ENCODE measurements at regions not wholly inside any gene's neighbourhood (a gene's known extent, or its start where the extent isn't known, plus 50 kb on each side); places are given as distances from the start of the nearest gene placed in this dataset.

DNA sequence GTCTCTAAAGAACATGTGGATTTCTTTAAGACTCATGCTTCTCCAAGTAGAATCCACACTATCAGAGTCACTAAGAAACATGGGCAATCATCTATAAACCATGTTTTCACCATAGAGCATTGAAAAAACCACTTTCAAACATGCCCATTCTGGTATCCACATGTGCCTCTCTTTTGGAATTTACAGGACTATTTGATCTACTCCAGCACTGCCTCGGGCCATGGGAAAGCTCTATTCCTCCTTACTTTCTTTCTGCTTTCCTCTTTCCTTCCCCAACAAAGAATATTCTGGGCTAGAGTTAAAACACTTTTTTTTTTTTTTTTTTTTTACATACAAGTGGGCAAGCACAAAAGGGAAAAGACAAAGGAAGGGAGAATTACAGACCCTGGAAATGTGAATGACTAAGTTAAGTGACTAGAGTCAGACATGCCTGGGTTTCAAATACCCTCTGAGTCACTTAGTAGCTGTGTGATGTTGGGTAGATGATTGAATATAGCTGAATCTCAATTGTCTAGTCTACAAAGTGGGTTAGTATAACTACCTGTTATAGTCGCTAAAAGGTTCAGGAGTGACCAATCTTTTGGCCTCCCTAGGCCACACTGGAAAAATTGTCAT is 847.7 kb upstream of the INTU start:
- Histone ChIP-seq H3K4me1 (ENCODE audit: insufficient read depth, low read length) (peaks cover 7% of the 10 kb centered on the region), H3K9ac (ENCODE audit: low read depth, low read length) (no peak overlapping the region), H3K9me3 (ENCODE audit: control insufficient read depth, insufficient read depth, low read length) (no peaks in the 10 kb centered on the region), H3K36me3 (ENCODE audit: insufficient read depth, low read length) (no peaks in the 10 kb centered on the region)

DNA sequence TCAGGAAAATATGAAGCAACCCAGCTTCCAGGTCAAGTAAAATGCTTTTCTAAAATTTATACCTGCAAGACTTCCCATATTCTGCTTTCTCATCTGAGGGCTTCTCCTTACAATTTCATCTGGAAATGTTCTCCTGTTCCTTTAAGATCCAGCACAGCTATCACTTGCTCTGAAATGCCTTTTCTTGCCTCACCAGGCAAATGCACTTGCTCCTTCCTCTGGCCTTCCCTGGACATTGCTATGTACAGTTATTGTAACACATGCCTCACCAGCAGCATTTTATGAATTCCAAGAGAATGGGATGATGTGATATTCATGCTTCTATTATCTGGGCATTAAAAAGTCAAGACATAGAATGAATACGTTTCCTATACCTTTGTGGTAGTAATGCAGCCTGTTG is 842.1 kb upstream of the INTU start:
- Histone ChIP-seq H3K4me1 (ENCODE audit: insufficient read depth, low read length) (no peaks in the 10 kb centered on the region), H3K9me3 (ENCODE audit: control insufficient read depth, insufficient read depth, low read length) (no peaks in the 10 kb centered on the region), H3K9ac (ENCODE audit: low read depth, low read length) (no peak overlapping the region), H3K36me3 (ENCODE audit: insufficient read depth, low read length) (no peaks in the 10 kb centered on the region)

DNA sequence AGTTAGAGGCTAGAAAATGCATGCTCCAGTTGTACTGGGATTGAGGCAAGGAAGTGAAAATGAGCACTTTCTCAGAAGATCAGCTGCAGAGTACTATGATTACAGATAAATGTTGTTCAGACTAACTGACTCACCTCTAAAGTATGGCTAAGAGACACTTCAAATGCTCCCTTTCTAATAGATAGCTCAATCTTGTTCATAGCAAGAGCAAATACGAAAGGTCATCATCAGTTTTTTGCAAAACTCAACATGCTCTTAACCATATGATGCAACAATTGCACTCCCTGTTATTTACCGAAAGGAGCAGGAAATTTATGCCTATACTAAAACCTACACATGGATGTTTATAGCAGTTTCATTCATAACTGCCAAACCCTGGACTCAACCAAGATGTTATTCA is 838.4 kb upstream of the INTU start:
- Histone ChIP-seq H3K36me3 (ENCODE audit: insufficient read depth, low read length) (no peaks in the 10 kb centered on the region), H3K9ac (ENCODE audit: low read depth, low read length) (no peak overlapping the region), H3K9me3 (ENCODE audit: control insufficient read depth, insufficient read depth, low read length) (no peaks in the 10 kb centered on the region), H3K4me1 (ENCODE audit: insufficient read depth, low read length) (peaks cover 2% of the 10 kb centered on the region)

DNA sequence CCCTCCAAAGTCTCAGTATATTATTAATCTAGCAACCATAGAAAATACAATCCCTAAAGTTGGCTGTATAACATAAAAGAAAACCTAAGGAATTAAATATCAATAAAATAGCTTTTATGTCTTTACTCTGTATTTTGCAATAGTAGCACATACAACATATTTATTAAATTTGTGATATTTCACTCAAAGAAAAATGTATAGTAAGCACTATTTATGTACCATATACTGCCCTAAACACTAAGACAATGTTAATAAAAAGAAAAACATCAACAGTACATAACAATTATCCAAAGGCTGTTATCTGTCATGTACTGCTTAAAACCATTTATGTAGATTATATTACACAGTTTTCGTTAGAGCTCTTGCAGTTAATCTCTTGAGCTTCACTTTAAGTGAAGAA is 834.5 kb upstream of the INTU start:
- Histone ChIP-seq H3K9ac (ENCODE audit: low read depth, low read length) (no peak overlapping the region), H3K36me3 (ENCODE audit: insufficient read depth, low read length) (no peaks in the 10 kb centered on the region), H3K9me3 (ENCODE audit: control insufficient read depth, insufficient read depth, low read length) (no peaks in the 10 kb centered on the region), H3K4me1 (ENCODE audit: insufficient read depth, low read length) (peaks cover 16% of the 10 kb centered on the region)

DNA sequence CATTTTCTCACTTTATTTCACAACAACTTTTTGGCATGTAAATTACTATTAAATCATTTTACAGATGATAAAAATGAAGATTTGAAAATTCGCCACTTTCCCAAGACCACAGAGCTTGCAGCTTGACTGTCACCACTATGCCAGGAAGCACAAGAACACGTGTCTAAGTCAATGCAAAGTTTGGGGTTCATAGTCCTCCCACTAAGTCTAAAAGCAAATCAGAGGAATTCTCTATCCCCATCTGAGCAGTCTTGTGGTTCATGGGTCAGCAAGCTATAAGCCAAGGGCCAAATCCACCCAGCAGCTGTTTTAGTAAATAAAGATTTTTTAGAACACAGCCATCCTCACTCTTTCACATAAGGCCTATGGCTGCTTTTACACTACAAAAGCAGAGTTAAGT is 833.3 kb upstream of the INTU start:
- Histone ChIP-seq H3K4me1 (ENCODE audit: insufficient read depth, low read length) (peaks cover 16% of the 10 kb centered on the region), H3K9me3 (ENCODE audit: control insufficient read depth, insufficient read depth, low read length) (no peaks in the 10 kb centered on the region), H3K9ac (ENCODE audit: low read depth, low read length) (no peak overlapping the region)

DNA sequence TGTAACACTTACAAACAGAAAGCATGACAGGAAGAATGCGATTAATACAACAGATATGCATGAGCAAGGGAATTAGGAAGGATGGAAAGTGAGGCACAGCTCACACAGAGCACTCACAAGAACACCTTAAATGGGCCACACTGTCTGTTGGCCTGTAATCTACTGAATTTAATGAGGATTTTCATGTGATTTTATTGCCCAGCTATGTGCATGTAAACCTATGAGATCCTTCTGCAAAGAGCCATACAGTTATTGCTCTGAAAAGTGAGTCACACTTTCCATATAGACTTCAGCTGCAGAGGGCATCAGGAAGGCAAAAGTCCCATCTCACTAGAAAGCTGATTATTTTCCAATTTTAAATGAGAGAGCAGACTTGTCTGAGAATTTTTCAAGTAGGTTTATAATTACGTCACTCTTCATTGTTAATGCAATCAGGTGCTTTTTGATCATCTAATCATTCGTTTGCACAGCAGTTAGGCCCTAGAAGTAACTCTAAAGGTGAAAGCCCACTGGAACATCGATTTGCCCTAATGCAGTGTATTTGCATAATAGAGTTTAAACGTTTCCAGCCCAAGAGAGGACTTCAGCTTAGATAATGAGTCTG is 832.7 kb upstream of the INTU start:
- Histone ChIP-seq H3K36me3 (ENCODE audit: insufficient read depth, low read length) (no peaks in the 10 kb centered on the region), H3K4me1 (ENCODE audit: insufficient read depth, low read length) (peaks cover 16% of the 10 kb centered on the region), H3K9me3 (ENCODE audit: control insufficient read depth, insufficient read depth, low read length) (no peaks in the 10 kb centered on the region), H3K9ac (ENCODE audit: low read depth, low read length) (no peak overlapping the region)

More for the DNA sequence above, 833.3 kb upstream of the INTU start:
- H3K36me3 ChIP-seq (ENCODE audit: insufficient read depth, low read length): no peaks in the 10 kb centered on the region

DNA sequence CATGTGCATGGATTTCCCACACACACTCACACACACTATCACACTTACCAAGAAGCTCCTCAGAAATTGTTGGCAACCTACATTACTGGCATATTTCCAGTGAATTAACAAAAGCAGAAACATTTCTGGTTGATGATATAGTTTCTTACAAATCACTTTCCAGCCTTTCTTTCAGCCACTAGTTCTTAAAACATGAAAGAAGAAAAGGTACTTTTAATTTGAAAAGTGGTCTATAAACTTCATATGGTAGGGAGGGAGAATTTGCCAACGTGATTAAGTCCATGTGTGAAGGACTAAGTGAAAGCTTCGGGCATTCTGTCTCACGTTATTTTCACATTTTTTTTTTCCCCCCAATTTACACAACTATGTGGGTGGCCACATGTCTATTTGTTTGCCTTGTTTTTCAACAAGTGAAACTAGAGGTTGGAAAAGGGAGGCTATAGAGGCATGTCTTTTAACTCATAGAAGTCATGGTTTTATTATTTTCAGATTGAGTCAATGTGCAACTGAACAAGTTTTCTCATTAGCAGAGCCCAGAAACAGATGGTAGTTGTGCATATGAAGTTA is 832.1 kb upstream of the INTU start:
- no peaks in the 10 kb centered on the region for H3K36me3 ChIP-seq (ENCODE audit: insufficient read depth, low read length)
- peaks cover 16% of the 10 kb centered on the region for H3K4me1 ChIP-seq (ENCODE audit: insufficient read depth, low read length)
- H3K9ac ChIP-seq (ENCODE audit: low read depth, low read length): no peak overlapping the region
- no peaks in the 10 kb centered on the region for H3K9me3 ChIP-seq (ENCODE audit: control insufficient read depth, insufficient read depth, low read length)

DNA sequence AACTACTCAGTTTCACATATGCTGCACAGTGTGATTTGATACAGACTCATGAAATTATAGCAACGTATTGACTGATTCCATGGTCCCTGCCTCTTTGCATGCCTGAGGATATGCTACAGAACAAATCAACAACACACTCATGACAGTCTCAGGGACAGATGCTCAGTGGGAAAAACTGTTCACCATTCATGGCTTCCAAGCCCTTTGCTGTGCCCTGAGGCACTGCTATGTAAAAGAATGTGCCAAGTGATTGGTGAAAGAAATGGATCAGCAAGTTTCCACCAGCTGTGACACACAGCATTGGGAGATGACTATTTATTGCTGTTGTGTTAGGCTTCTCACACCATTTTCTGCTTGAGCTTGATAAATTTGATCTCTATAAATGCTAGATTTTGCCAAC is 825.6 kb upstream of the INTU start:
- H3K4me1 ChIP-seq (ENCODE audit: insufficient read depth, low read length): no peaks in the 10 kb centered on the region; the same call in 1 of the 2 replicates
- H3K9ac ChIP-seq (ENCODE audit: low read depth, low read length): no peak overlapping the region
- H3K36me3 ChIP-seq (ENCODE audit: insufficient read depth, low read length): no peaks in the 10 kb centered on the region
- no peaks in the 10 kb centered on the region for H3K9me3 ChIP-seq (ENCODE audit: control insufficient read depth, insufficient read depth, low read length)

DNA sequence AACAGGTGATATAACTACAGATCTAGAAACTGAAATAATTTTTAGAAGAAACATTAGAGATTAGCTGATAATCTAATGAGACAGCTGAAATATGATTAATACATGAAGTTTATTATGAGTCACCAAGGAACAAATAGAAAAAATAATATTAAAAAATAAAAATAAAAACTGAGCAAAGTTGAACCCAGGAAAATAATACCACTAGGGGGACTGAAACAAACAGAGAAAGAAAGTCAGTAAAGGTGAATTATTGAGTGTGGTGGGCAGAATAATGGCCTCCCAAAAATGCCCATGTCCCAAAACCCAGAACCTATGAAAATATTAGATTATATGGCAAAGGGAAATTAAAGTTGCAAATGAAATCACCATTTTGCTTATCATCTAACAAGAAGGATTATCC is 820.7 kb upstream of the INTU start:
- no peaks in the 10 kb centered on the region; the same call in 1 of the 2 replicates for H3K4me1 ChIP-seq (ENCODE audit: insufficient read depth, low read length)
- no peaks in the 10 kb centered on the region for H3K9me3 ChIP-seq (ENCODE audit: control insufficient read depth, insufficient read depth, low read length)
- no peak overlapping the region for H3K9ac ChIP-seq (ENCODE audit: low read depth, low read length)
- H3K36me3 ChIP-seq (ENCODE audit: insufficient read depth, low read length): no peaks in the 10 kb centered on the region

DNA sequence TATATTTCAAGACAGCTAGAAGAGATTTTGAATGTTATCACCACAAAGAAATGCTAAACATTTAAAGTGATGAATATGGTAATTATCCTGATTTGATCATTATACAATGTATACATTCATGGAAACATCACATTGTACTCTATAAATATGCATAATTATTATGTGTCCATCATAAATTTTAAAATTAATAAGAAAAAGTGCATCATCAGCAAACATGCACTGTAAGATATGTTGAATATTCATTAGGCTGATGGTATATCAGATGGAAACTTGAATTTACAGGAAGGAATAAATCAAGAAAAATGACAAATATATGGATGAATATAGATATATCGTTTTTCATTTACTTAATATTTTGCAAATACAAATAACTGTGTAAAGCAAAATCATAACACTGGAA is 812.1 kb upstream of the INTU start:
- H3K36me3 ChIP-seq (ENCODE audit: insufficient read depth, low read length): no peaks in the 10 kb centered on the region
- H3K9me3 ChIP-seq (ENCODE audit: control insufficient read depth, insufficient read depth, low read length): no peaks in the 10 kb centered on the region
- no peak overlapping the region for H3K9ac ChIP-seq (ENCODE audit: low read depth, low read length)
- no peaks in the 10 kb centered on the region for H3K4me1 ChIP-seq (ENCODE audit: insufficient read depth, low read length)

DNA sequence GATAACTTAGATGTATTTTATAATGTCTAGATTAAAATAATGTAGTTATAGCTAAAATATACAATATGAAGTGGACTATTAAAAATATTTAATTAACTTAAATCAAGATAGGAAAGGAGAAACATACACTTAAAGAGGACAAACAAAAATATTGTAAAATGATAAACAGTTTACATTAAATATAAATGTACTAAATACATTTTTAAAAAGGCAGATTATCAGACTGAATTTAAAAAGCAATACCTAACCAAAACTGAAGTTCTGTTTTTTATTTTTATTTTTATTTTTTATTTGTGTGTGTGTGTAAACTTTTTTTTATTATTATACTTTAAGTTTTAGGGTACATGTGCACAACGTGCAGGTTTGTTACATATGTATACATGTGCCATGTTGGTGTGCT is 811.6 kb upstream of the INTU start:
- Histone ChIP-seq H3K4me1 (ENCODE audit: insufficient read depth, low read length) (no peaks in the 10 kb centered on the region), H3K9me3 (ENCODE audit: control insufficient read depth, insufficient read depth, low read length) (no peaks in the 10 kb centered on the region), H3K9ac (ENCODE audit: low read depth, low read length) (no peak overlapping the region), H3K36me3 (ENCODE audit: insufficient read depth, low read length) (no peaks in the 10 kb centered on the region)

DNA sequence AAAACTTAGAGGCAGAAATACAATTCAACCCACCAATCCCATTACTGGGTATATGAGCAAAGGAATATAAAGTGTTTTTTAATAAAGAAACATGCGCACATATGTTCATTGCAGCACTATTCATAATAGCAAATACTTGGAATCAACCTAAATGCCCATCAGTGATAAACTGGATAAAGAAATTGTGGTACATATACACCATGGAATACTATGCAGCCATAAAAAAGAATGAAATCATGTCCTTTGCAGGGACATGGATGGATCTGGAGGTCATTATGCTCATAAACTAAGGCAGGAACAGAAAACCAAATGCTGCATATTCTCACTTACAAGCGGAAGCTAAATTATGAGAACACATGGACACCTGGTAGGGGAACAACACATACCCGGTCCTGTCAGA is 807.7 kb upstream of the INTU start:
- no peaks in the 10 kb centered on the region for H3K9me3 ChIP-seq (ENCODE audit: control insufficient read depth, insufficient read depth, low read length)
- H3K4me1 ChIP-seq (ENCODE audit: insufficient read depth, low read length): no peaks in the 10 kb centered on the region
- H3K36me3 ChIP-seq (ENCODE audit: insufficient read depth, low read length): no peaks in the 10 kb centered on the region
- no peak overlapping the region for H3K9ac ChIP-seq (ENCODE audit: low read depth, low read length)

DNA sequence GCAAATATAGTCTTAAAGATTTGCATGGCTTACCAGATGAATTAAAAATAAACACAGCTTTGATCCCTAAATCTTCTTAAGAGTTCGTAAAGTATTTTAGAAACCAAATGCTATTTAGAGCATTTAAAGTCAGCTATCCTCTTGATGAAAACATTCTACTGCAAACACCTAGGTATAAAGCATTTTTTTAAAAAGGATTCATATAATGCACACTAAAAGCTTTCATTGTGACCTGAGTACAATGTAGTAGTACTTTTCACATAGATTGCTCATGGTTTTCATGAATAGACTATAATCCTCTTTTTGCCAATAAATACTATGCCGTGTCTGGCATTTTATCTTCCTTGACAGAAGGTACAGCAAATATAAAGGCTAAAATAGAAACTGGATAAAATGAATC is 805.1 kb upstream of the INTU start:
- Histone ChIP-seq H3K9me3 (ENCODE audit: control insufficient read depth, insufficient read depth, low read length) (no peaks in the 10 kb centered on the region), H3K4me1 (ENCODE audit: insufficient read depth, low read length) (no peaks in the 10 kb centered on the region), H3K9ac (ENCODE audit: low read depth, low read length) (no peak overlapping the region), H3K36me3 (ENCODE audit: insufficient read depth, low read length) (no peaks in the 10 kb centered on the region)

DNA sequence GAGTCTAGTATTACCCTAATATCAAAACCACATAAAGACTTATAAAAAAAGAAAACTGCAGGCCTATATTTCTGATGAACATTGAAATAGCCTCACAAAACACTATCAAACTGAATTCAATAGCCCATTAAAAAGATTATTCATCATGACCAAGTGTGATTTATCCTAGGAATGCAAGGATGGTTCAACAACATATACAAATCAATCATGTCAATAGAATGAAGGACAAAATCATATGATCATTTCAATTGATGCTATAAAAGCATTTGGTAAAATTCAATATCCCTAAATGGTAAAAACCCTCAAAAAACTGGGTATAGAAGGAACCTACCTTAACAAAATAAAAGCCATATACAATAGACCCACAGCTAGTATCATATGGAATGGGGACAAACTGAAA is 797.9 kb upstream of the INTU start:
- Histone ChIP-seq H3K9ac (ENCODE audit: low read depth, low read length) (no peak overlapping the region), H3K4me1 (ENCODE audit: insufficient read depth, low read length) (no peaks in the 10 kb centered on the region), H3K36me3 (ENCODE audit: insufficient read depth, low read length) (no peaks in the 10 kb centered on the region), H3K9me3 (ENCODE audit: control insufficient read depth, insufficient read depth, low read length) (no peaks in the 10 kb centered on the region; the same call in 1 of the 2 replicates)

DNA sequence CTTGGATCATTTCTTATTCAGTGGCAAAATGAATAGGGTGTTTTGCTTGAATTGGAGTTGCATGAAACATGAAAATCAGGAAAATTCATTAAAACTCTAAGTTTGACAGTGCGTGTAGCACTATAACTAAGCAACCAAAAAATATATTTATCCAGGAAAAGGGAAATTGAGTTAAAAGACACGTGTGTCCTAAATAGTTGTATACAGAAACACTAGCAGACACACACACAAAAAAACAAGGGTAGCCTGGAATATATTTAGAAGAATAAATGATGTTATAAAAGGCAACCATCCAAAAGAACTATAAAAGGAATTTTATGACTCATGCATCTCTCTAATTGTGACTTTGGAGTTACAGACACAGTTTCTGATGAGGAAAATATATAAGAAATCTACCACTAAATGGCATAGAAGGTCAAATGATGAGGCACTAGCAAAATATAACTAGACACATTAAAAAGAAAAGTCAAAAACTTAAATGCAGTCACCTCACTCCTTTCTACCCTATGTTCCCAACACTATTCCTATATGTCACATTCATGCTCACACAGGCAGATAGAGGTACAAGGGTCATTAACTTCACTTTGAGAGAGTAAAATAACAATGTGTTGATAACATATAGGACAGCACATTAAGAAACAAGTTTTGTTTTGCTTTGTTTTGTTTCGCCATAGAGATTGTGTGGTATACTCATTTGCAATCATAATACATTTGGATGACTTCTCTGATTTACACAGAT is 793.6 kb upstream of the INTU start:
- H3K36me3 ChIP-seq (ENCODE audit: insufficient read depth, low read length): no peaks in the 10 kb centered on the region
- peaks cover 7% of the 10 kb centered on the region for H3K9me3 ChIP-seq (ENCODE audit: control insufficient read depth, insufficient read depth, low read length)
- no peak overlapping the region for H3K9ac ChIP-seq (ENCODE audit: low read depth, low read length)
- no peaks in the 10 kb centered on the region for H3K4me1 ChIP-seq (ENCODE audit: insufficient read depth, low read length)

Data from ES-I3 (cell line).